ENCODE measurements at regions not wholly inside any gene's neighbourhood (a gene's known extent, or its start where the extent isn't known, plus 50 kb on each side); places are given as distances from the start of the nearest gene placed in this dataset.
"Not testable (repeated sequence)": the region's sequence is repeated elsewhere in the genome, so short reads cannot be mapped to it uniquely, and the experiment has no call there.

DNA sequence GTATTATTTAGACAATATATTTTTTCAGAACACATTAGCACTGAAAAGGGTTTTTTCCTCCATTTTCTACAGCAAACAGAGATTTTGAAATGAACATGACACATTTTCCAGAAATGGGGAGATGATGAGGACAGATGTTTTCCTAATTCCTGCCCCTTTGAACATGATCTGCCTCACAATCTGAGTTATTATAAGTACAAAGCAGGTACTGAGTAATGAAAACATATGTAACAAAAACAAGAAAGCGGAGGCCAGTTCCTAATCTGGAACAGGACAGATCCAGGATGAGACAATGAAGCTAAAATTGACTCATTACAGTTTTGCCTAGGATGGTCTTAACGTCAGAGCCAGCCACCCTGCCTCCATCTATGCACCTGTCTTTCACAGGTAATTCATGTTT, 642.8 kb upstream of the NR2F2 start:
- H3K27ac ChIP-seq (ENCODE audit: low read depth, low read length): no peak overlapping the region
- H3K9ac ChIP-seq (ENCODE audit: low read length): no peak overlapping the region
- no peaks in the 10 kb centered on the region for H3K27me3 ChIP-seq (ENCODE audit: control insufficient read depth in 1 of 2, insufficient read depth in 2 of 2, low read length in 2 of 2)
- no peaks in the 10 kb centered on the region for H3K9me3 ChIP-seq (ENCODE audit: low read length)
- H3K4me1 ChIP-seq (ENCODE audit: insufficient read depth, low read length): no peaks in the 10 kb centered on the region
- H3K36me3 ChIP-seq (ENCODE audit: insufficient read depth, low read length): no peaks in the 10 kb centered on the region
- no peak overlapping the region for H3K4me3 ChIP-seq (ENCODE audit: low read depth in 1 of 2, low read length in 2 of 2)

- H3K4me1 ChIP-seq (ENCODE audit: insufficient read depth, low read length): no peaks in the 10 kb centered on the region
- H3K27me3 ChIP-seq (ENCODE audit: control insufficient read depth in 1 of 2, insufficient read depth in 2 of 2, low read length in 2 of 2): no peaks in the 10 kb centered on the region
- peaks cover 8% of the 10 kb centered on the region for H3K9me3 ChIP-seq (ENCODE audit: low read length)
- no peak overlapping the region for H3K9ac ChIP-seq (ENCODE audit: low read length)
- no peak overlapping the region for H3K4me3 ChIP-seq (ENCODE audit: low read depth in 1 of 2, low read length in 2 of 2)
- H3K27ac ChIP-seq (ENCODE audit: low read depth, low read length): no peak overlapping the region
- H3K36me3 ChIP-seq (ENCODE audit: insufficient read depth, low read length): no peaks in the 10 kb centered on the region
Measured at GRCh38 chr15:95690631-95691340, 639.7 kb upstream of the NR2F2 start.

GRCh38 chr15:95693917-95694316, 636.6 kb upstream of the NR2F2 start:
- no peak overlapping the region for H3K27ac ChIP-seq (ENCODE audit: low read depth, low read length)
- H3K9me3 ChIP-seq (ENCODE audit: low read length): peaks cover 8% of the 10 kb centered on the region

DNA sequence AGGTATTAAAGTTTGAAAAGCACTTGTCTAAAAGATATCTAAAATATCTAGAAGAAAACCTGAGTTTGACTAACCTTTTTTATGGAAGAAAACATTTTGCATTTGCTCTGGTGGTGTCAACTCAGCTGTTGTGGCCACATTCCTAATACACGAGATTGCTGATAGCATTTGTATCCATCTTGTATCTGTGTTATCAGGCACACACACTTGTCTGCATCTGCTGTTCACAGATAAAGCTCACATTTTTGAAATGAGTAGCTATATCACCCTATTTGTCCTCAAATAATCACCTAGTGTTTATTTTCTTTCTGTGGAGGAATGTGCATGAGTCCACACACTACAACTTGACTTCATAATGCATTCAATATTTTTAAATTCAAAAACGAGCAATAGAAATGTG, 632.3 kb upstream of the NR2F2 start:
- H3K27me3 ChIP-seq (ENCODE audit: control insufficient read depth in 1 of 2, insufficient read depth in 2 of 2, low read length in 2 of 2): no peaks in the 10 kb centered on the region
- no peak overlapping the region for H3K27ac ChIP-seq (ENCODE audit: low read depth, low read length)
- H3K4me3 ChIP-seq (ENCODE audit: low read depth in 1 of 2, low read length in 2 of 2): no peak overlapping the region
- no peaks in the 10 kb centered on the region for H3K4me1 ChIP-seq (ENCODE audit: insufficient read depth, low read length)
- no peaks in the 10 kb centered on the region for H3K36me3 ChIP-seq (ENCODE audit: insufficient read depth, low read length)
- peaks cover 8% of the 10 kb centered on the region for H3K9me3 ChIP-seq (ENCODE audit: low read length)
- no peak overlapping the region for H3K9ac ChIP-seq (ENCODE audit: low read length)

More at GRCh38 chr15:95693917-95694316, 636.6 kb upstream of the NR2F2 start:
- no peak overlapping the region for H3K4me3 ChIP-seq (ENCODE audit: low read depth in 1 of 2, low read length in 2 of 2)
- no peaks in the 10 kb centered on the region for H3K36me3 ChIP-seq (ENCODE audit: insufficient read depth, low read length)
- no peak overlapping the region for H3K9ac ChIP-seq (ENCODE audit: low read length)
- no peaks in the 10 kb centered on the region for H3K4me1 ChIP-seq (ENCODE audit: insufficient read depth, low read length)
- H3K27me3 ChIP-seq (ENCODE audit: control insufficient read depth in 1 of 2, insufficient read depth in 2 of 2, low read length in 2 of 2): no peaks in the 10 kb centered on the region

DNA sequence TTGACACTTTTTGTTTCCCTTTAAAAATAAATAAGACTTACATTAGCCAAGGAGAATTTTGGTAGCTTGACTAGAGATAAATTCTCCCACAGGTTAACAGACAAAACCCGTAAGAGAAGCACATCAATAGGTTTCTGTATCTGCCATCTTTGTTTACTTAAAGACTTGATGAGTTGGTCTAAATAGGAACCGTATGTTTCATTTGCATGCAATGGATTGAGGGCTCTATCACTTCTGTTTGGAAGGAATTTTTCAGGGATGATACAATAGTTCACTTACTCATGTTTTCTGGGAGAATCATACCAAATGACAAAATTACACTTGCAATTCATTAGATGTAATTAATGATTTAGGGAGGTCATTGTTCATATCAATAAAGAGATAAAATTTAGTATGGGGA, 631.5 kb upstream of the NR2F2 start:
- Histone ChIP-seq H3K36me3 (ENCODE audit: insufficient read depth, low read length) (no peaks in the 10 kb centered on the region), H3K4me1 (ENCODE audit: insufficient read depth, low read length) (no peaks in the 10 kb centered on the region), H3K27ac (ENCODE audit: low read depth, low read length) (no peak overlapping the region), H3K4me3 (ENCODE audit: low read depth in 1 of 2, low read length in 2 of 2) (no peak overlapping the region), H3K9me3 (ENCODE audit: low read length) (peaks cover 8% of the 10 kb centered on the region), H3K9ac (ENCODE audit: low read length) (no peak overlapping the region), H3K27me3 (ENCODE audit: control insufficient read depth in 1 of 2, insufficient read depth in 2 of 2, low read length in 2 of 2) (no peaks in the 10 kb centered on the region)

DNA sequence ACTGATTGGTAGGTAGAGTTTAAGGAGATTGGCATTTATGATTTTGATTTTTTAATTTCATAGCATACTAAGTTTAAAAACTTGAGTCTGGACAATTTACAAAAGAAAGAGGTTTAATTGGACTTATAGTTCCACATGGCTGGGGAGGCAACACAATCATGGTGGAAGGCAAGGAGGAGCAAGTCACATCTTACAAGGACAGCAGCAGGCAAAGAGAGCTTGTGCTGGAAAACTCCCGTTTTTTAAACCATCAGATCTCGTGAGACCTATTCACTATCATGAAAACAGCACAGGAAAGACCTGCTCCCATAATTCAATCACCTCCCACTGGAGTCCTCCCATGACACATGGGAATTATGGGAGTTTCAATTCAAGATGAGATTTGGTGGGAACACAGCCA, 630.9 kb upstream of the NR2F2 start:
- Histone ChIP-seq H3K36me3 (ENCODE audit: insufficient read depth, low read length) (no peaks in the 10 kb centered on the region), H3K9me3 (ENCODE audit: low read length) (peaks cover 8% of the 10 kb centered on the region), H3K4me3 (ENCODE audit: low read depth in 1 of 2, low read length in 2 of 2) (no peak overlapping the region), H3K4me1 (ENCODE audit: insufficient read depth, low read length) (no peaks in the 10 kb centered on the region), H3K27me3 (ENCODE audit: control insufficient read depth in 1 of 2, insufficient read depth in 2 of 2, low read length in 2 of 2) (no peaks in the 10 kb centered on the region), H3K9ac (ENCODE audit: low read length) (no peak overlapping the region), H3K27ac (ENCODE audit: low read depth, low read length) (no peak overlapping the region)

DNA sequence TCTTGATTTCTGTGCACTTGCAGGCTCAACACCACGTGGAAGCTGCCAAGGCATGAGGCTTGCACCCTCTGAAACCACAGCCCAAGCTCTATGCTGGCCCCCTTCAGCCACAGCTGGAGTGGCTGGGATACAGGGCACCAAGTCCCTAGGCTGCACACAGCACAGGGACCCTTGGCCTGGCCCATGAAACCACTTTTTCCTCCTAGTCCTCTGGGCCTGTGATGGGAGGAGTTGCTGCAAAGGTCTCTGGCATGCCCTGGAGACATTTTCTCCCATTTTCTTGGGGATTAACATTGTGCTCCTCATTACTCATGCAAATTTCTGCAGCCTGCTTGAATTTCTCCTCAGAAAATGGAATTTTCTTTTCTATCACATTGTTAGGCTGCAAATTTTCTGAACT, 629.8 kb upstream of the NR2F2 start:
- H3K36me3 ChIP-seq (ENCODE audit: insufficient read depth, low read length); H3K27ac ChIP-seq (ENCODE audit: low read depth, low read length); H3K4me1 ChIP-seq (ENCODE audit: insufficient read depth, low read length): not testable (repeated sequence)

GRCh38 chr15:95701410-95701809, 629.1 kb upstream of the NR2F2 start:
- no peaks in the 10 kb centered on the region for H3K9me3 ChIP-seq (ENCODE audit: low read length)

More for the DNA sequence above, 629.8 kb upstream of the NR2F2 start:
- H3K9me3 ChIP-seq (ENCODE audit: low read length); H3K9ac ChIP-seq (ENCODE audit: low read length); H3K27me3 ChIP-seq (ENCODE audit: control insufficient read depth in 1 of 2, insufficient read depth in 2 of 2, low read length in 2 of 2); H3K4me3 ChIP-seq (ENCODE audit: low read depth in 1 of 2, low read length in 2 of 2): not testable (repeated sequence)

GRCh38 chr15:95709959-95710695, 620.4 kb upstream of the NR2F2 start:
- Histone ChIP-seq H3K9ac (ENCODE audit: low read length) (no peak overlapping the region), H3K9me3 (ENCODE audit: low read length) (no peaks in the 10 kb centered on the region), H3K4me1 (ENCODE audit: insufficient read depth, low read length) (no peaks in the 10 kb centered on the region), H3K27ac (ENCODE audit: low read depth, low read length) (no peak overlapping the region), H3K4me3 (ENCODE audit: low read depth in 1 of 2, low read length in 2 of 2) (no peak overlapping the region), H3K27me3 (ENCODE audit: control insufficient read depth in 1 of 2, insufficient read depth in 2 of 2, low read length in 2 of 2) (no peaks in the 10 kb centered on the region), H3K36me3 (ENCODE audit: insufficient read depth, low read length) (no peaks in the 10 kb centered on the region)

More at GRCh38 chr15:95701410-95701809, 629.1 kb upstream of the NR2F2 start:
- Histone ChIP-seq H3K4me3 (ENCODE audit: low read depth in 1 of 2, low read length in 2 of 2) (no peak overlapping the region), H3K27ac (ENCODE audit: low read depth, low read length) (no peak overlapping the region), H3K4me1 (ENCODE audit: insufficient read depth, low read length) (no peaks in the 10 kb centered on the region), H3K36me3 (ENCODE audit: insufficient read depth, low read length) (no peaks in the 10 kb centered on the region), H3K27me3 (ENCODE audit: control insufficient read depth in 1 of 2, insufficient read depth in 2 of 2, low read length in 2 of 2) (no peaks in the 10 kb centered on the region), H3K9ac (ENCODE audit: low read length) (no peak overlapping the region)

GRCh38 chr15:95712785-95713184, 617.7 kb upstream of the NR2F2 start:
- Histone ChIP-seq H3K4me1 (ENCODE audit: insufficient read depth, low read length) (no peaks in the 10 kb centered on the region), H3K27ac (ENCODE audit: low read depth, low read length) (no peak overlapping the region), H3K4me3 (ENCODE audit: low read depth in 1 of 2, low read length in 2 of 2) (no peak overlapping the region), H3K27me3 (ENCODE audit: control insufficient read depth in 1 of 2, insufficient read depth in 2 of 2, low read length in 2 of 2) (no peaks in the 10 kb centered on the region), H3K36me3 (ENCODE audit: insufficient read depth, low read length) (no peaks in the 10 kb centered on the region), H3K9me3 (ENCODE audit: low read length) (no peaks in the 10 kb centered on the region), H3K9ac (ENCODE audit: low read length) (no peak overlapping the region)

DNA sequence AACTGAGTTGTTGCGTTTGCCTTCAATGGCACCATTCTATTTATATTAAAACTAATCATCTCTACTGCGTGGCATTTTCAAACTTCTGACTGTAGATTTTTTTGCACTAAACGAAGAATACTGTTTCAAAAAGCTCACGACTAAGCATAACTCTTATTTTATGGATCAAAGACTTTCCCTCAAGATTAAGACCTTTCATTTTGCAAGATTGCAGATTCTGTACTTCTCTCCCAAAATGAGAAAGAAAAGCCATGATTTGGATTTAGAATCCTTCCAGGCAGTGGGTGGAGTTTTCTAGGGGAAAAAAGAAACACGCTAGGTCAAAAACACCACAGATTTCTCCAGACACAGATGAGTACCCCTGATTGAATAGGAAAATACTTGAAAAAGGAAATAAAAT, 617.2 kb upstream of the NR2F2 start:
- no peak overlapping the region for H3K4me3 ChIP-seq (ENCODE audit: low read depth in 1 of 2, low read length in 2 of 2)
- H3K36me3 ChIP-seq (ENCODE audit: insufficient read depth, low read length): no peaks in the 10 kb centered on the region
- H3K27me3 ChIP-seq (ENCODE audit: control insufficient read depth in 1 of 2, insufficient read depth in 2 of 2, low read length in 2 of 2): no peaks in the 10 kb centered on the region
- no peak overlapping the region for H3K27ac ChIP-seq (ENCODE audit: low read depth, low read length)
- no peak overlapping the region for H3K9ac ChIP-seq (ENCODE audit: low read length)
- no peaks in the 10 kb centered on the region for H3K9me3 ChIP-seq (ENCODE audit: low read length)
- peaks cover 2% of the 10 kb centered on the region for H3K4me1 ChIP-seq (ENCODE audit: insufficient read depth, low read length)

Data from muscle layer of colon (tissue), 2 donors.